ENCODE measurements at regions not wholly inside any gene's neighbourhood (a gene's known extent, or its start where the extent isn't known, plus 50 kb on each side); places are given as distances from the start of the nearest gene placed in this dataset.

DNA sequence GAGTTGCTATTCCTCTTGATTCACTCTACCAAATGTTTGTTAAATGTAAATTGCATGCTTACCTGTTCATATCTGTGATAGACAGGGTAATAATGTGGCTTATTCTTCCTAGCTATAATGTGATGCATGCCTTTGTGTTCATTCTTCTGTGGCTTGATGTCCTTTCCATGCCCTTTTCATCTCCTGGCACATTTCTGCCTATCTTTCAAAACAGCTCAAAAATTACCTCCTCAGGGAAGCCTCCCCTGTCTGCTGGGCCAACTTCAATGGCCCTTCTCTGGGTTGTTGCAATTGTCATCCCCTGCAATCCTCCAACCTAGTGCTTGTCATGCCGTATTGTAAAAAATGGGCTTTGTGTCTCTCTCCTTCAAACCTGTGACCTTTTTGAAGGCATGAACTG, 52.8 kb upstream of the LHCGR start:
- no CpG with 5 or more reads among the region's 1 CpG for WGBS (ENCODE audit: insufficient coverage)
- no peak overlapping the region for H3K9ac ChIP-seq (ENCODE audit: insufficient read depth, low read length, poor library complexity, severe bottlenecking)
- H2AFZ ChIP-seq (ENCODE audit: insufficient read depth, low read depth, low read length, poor library complexity, severe bottlenecking), result no peak overlapping the region
- H3K27me3 ChIP-seq (ENCODE audit: control insufficient read depth in 2 of 2, insufficient read depth in 2 of 2, low read length in 2 of 2), result no peaks in the 10 kb centered on the region
- Mint-ChIP-seq H3K27ac (no peak overlapping the region), H3K36me3 (no peaks in the 10 kb centered on the region), H3K4me1 (no peaks in the 10 kb centered on the region), H3K9me3 (peaks cover 0 to 8% (median 0%) of the 10 kb centered on the region in 7 donors), H3K27me3 (ENCODE audit: low read depth in 3 of 3) (peaks cover 0 to 4% (median 2%) of the 10 kb centered on the region in 3 donors), H3K4me3 (no peak overlapping the region)
- no peaks in the 10 kb centered on the region for H4K20me1 ChIP-seq (ENCODE audit: insufficient read depth, low read length)
- no peaks in the 10 kb centered on the region for H3K4me1 ChIP-seq (ENCODE audit: control insufficient read depth in 1 of 2, insufficient read depth in 2 of 2, low read length in 2 of 2)
- no peak overlapping the region for H3K4me2 ChIP-seq (replicated peaks; ENCODE audit: extremely low read depth, low read length, poor library complexity, severe bottlenecking)
- DNase-seq, result no peak
- H3K4me3 ChIP-seq (replicated peaks in 1 of 3; ENCODE audit: low read depth in 2 of 3, low read length in 3 of 3), result no peak overlapping the region
- no peaks in the 10 kb centered on the region for H3K79me2 ChIP-seq (ENCODE audit: insufficient read depth, low read length)
- H3K36me3 ChIP-seq (replicated peaks in 1 of 2; ENCODE audit: control insufficient read depth in 1 of 2, insufficient read depth in 2 of 2, low read length in 2 of 2), result no peaks in the 10 kb centered on the region
- no peaks in the 10 kb centered on the region for H3K9me3 ChIP-seq (replicated peaks in 1 of 2; ENCODE audit: control insufficient read depth in 1 of 2, insufficient read depth in 1 of 2, low read length in 2 of 2)
- TF ChIP-seq, protein P1, sequence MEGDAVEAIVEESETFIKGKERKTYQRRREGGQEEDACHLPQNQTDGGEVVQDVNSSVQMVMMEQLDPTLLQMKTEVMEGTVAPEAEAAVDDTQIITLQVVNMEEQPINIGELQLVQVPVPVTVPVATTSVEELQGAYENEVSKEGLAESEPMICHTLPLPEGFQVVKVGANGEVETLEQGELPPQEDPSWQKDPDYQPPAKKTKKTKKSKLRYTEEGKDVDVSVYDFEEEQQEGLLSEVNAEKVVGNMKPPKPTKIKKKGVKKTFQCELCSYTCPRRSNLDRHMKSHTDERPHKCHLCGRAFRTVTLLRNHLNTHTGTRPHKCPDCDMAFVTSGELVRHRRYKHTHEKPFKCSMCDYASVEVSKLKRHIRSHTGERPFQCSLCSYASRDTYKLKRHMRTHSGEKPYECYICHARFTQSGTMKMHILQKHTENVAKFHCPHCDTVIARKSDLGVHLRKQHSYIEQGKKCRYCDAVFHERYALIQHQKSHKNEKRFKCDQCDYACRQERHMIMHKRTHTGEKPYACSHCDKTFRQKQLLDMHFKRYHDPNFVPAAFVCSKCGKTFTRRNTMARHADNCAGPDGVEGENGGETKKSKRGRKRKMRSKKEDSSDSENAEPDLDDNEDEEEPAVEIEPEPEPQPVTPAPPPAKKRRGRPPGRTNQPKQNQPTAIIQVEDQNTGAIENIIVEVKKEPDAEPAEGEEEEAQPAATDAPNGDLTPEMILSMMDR (IDR thresholded peaks at IDR 0.05), result no peak
- intact Hi-C loops (cut with micrococcal nuclease), result no loop called here
- no peak overlapping the region for H3K27ac ChIP-seq (ENCODE audit: low read depth in 1 of 2, low read length in 2 of 2)

Measured in CD14-positive monocyte (primary cell).